SW480 (cell line): ENCODE measurements at regions not wholly inside any gene's neighbourhood (a gene's known extent, or its start where the extent isn't known, plus 50 kb on each side); places are given as distances from the start of the nearest gene placed in this dataset.

Experiments
- DNase-seq: peaks from one replicate; pipeline ENCODE4 v3.0.0-alpha.2; 2016; ENCODE audit warnings: low spot score

GRCh38 chr20:22315073-22315472 is 269.3 kb downstream of the FOXA2 start:
- DNase-seq, result no peak

- peak; percentile 46 for DNase-seq
These were observed 271.5 kb downstream of the FOXA2 start for GRCh38 chr20:22312744-22313346.

GRCh38 chr20:22308934-22309333 is 275.4 kb downstream of the FOXA2 start:
- no peak for DNase-seq

GRCh38 chr20:22307409-22307808 is 277.0 kb downstream of the FOXA2 start:
- no peak for DNase-seq

- DNase-seq, result no peak
These were observed 279.0 kb downstream of the FOXA2 start for GRCh38 chr20:22305381-22305780.

- peak; percentile 54 for DNase-seq
These were observed 280.8 kb downstream of the FOXA2 start for GRCh38 chr20:22303523-22303922.

- no peak for DNase-seq
These were observed 282.3 kb downstream of the FOXA2 start for GRCh38 chr20:22302039-22302438.

- DNase-seq, result no peak
These were observed 290.5 kb downstream of the FOXA2 start for GRCh38 chr20:22293886-22294285.

- DNase-seq, result no peak
These were observed 294.9 kb downstream of the FOXA2 start for GRCh38 chr20:22289442-22289841.

GRCh38 chr20:22288957-22289356 is 295.4 kb downstream of the FOXA2 start:
- no peak for DNase-seq

- no peak for DNase-seq
These were observed 296.2 kb downstream of the FOXA2 start for GRCh38 chr20:22288156-22288555.

- no peak for DNase-seq
These were observed 298.8 kb downstream of the FOXA2 start for GRCh38 chr20:22285555-22285954.

- DNase-seq, result no peak
These were observed 301.7 kb downstream of the FOXA2 start for GRCh38 chr20:22282696-22283095.

- DNase-seq, result no peak
These were observed 310.0 kb downstream of the FOXA2 start for GRCh38 chr20:22274330-22274729.

- no peak for DNase-seq
These were observed 315.7 kb downstream of the FOXA2 start for GRCh38 chr20:22268675-22269074.

GRCh38 chr20:22264917-22265316 is 319.5 kb downstream of the FOXA2 start:
- DNase-seq, result no peak

- DNase-seq, result no peak
These were observed 323.9 kb downstream of the FOXA2 start for GRCh38 chr20:22260506-22260905.

GRCh38 chr20:22257912-22258311 is 326.5 kb downstream of the FOXA2 start:
- no peak for DNase-seq

GRCh38 chr20:22248051-22248667 is 336.2 kb downstream of the FOXA2 start:
- DNase-seq, result peak; percentile 35

- DNase-seq, result no peak
These were observed 339.2 kb downstream of the FOXA2 start for GRCh38 chr20:22245139-22245538.

- DNase-seq, result no peak
These were observed 341.3 kb downstream of the FOXA2 start for GRCh38 chr20:22243067-22243466.

- DNase-seq, result no peak
These were observed 342.8 kb downstream of the FOXA2 start for GRCh38 chr20:22241609-22242008.

- no peak for DNase-seq
These were observed 351.4 kb downstream of the FOXA2 start for GRCh38 chr20:22232923-22233322.

- no peak for DNase-seq
These were observed 351.9 kb downstream of the FOXA2 start for GRCh38 chr20:22232473-22232872.
